SK-N-MC (cell line): ENCODE measurements at regions not wholly inside any gene's neighbourhood (a gene's known extent, or its start where the extent isn't known, plus 50 kb on each side); places are given as distances from the start of the nearest gene placed in this dataset.

Source experiments
- EZH2 ChIP-seq: fragments of 200-600 bp; sonication (generic); IDR thresholded peaks from one replicate; pipeline ENCODE4 v1.6.1; 2017; ENCODE audit warnings: antibody characterized with exemption
- FOXP2 ChIP-seq: optimal IDR thresholded peaks from 2 replicates; pipeline ENCODE3; 2011; ENCODE audit warnings: mild to moderate bottlenecking, moderate library complexity; ENCODE audit not compliant: insufficient read depth; ENCODE audit errors: extremely low read length, control extremely low read depth
- POLR2AphosphoS5 ChIP-seq: IDR thresholded peaks from 2 replicates; pipeline ENCODE4 v1.6.1; 2012; ENCODE audit warnings: mild to moderate bottlenecking, low read depth, low read length, borderline replicate concordance

- no peak for TF ChIP-seq POLR2AphosphoS5
- no peak for TF ChIP-seq EZH2
- TF ChIP-seq FOXP2: no peak
These were observed 738.3 kb upstream of the HS6ST1 start for GRCh38 chr2:129056959-129057317.
